HepG2 (cell line): ENCODE measurements at regions not wholly inside any gene's neighbourhood (a gene's known extent, or its start where the extent isn't known, plus 50 kb on each side); places are given as distances from the start of the nearest gene placed in this dataset.

Source experiments
- ATAC-seq: fragments of 200-7000 bp; cut with Tn5 transposase; 3 replicates; pipeline ENCODE4 v1.9.1; 2020; ENCODE audit warnings: mild to moderate bottlenecking, moderate library complexity
- BruUV-seq: library from RNA; stranded (reverse); fragments of 400-500 nt; replicated peaks from 2 replicates; lab custom pipeline; 2021; lab: Mats Ljungman, UMichigan
- CTCF ChIA-PET: fragments of 300-600 bp; formaldehyde crosslinking; extraction: SDS; loops from one replicate; lab custom pipeline; 2021; ENCODE audit warnings: low total read pairs, inconsistent platforms, low intra/inter-chr PET ratio; lab: Yijun Ruan, JAX
- POLR2A ChIA-PET: fragments of 350-600 bp; sonication (Branson Sonifier 250); formaldehyde crosslinking; loops from one replicate; lab custom pipeline; 2020; ENCODE audit warnings: antibody characterized with exemption, inconsistent platforms; lab: Yijun Ruan, JAX
- DNase-seq: peaks from one replicate; pipeline ENCODE4 v3.0.0-alpha.2; 2015; ENCODE audit warnings: low spot score
- FAIRE-seq: peaks from 3 replicates; lab custom pipeline; 2011; peaks lifted over from hg19 to GRCh38; lab: Jason Lieb, UNC
- H2AFZ ChIP-seq: one replicate; pipeline ENCODE4 v1.6.1; 2011; ENCODE audit warnings: low read length, inconsistent platforms
- H3K27ac ChIP-seq: fragments of 300-600 bp; 3 replicates; pipeline ENCODE4 v1.8.0; 2011; ENCODE audit warnings: mixed run types, mild to moderate bottlenecking, mixed read lengths, low read length, inconsistent platforms; ENCODE audit not compliant: insufficient read depth; ENCODE audit errors: extremely low read length
- H3K27me3 ChIP-seq, 2 experiments: fragments of 200-600 bp in 1 of 2; 2 replicates in 1 of 2; 3 replicates in 1 of 2; pipeline versions ENCODE4 v1.6.0 to v1.8.0; 2011; ENCODE audit warnings: low read length in 2 of 2, mild to moderate bottlenecking in 2 of 2, moderate library complexity in 2 of 2, inconsistent platforms in 1 of 2; ENCODE audit not compliant: insufficient read depth in 2 of 2, control insufficient read depth in 1 of 2
- H3K36me3 ChIP-seq, 2 experiments: fragments of 200-600 bp in 1 of 2; replicated peaks in 1 of 2; 2 replicates in 1 of 2; 3 replicates in 1 of 2; pipeline versions ENCODE4 v1.5.1 to v1.8.0; 2011; ENCODE audit warnings: low read length in 2 of 2, inconsistent platforms in 1 of 2; ENCODE audit not compliant: insufficient read depth in 2 of 2, control insufficient read depth in 1 of 2
- H3K4me1 ChIP-seq: 2 replicates; pipeline ENCODE4 v1.5.1; 2012; ENCODE audit warnings: low read length, inconsistent platforms; ENCODE audit not compliant: insufficient read depth
- H3K4me2 ChIP-seq: 2 replicates; pipeline ENCODE4 v1.6.0; 2011; ENCODE audit warnings: low read depth, low read length, inconsistent platforms
- H3K4me3 ChIP-seq, 3 experiments: fragments of 200-600 bp in 1 of 3; sonication (generic), shearing (Covaris generic) in 1 of 3; replicated peaks in 1 of 3; 2 replicates each; pipeline ENCODE4 v1.5.1; 2011 to 2016; ENCODE audit warnings: low read length in 3 of 3, inconsistent platforms in 2 of 3, low read depth in 2 of 3, mild to moderate bottlenecking in 2 of 3, control low read depth in 1 of 3, mixed read lengths in 1 of 3; ENCODE audit not compliant: insufficient read depth in 1 of 3
- H3K79me2 ChIP-seq: one replicate; pipeline ENCODE4 v1.6.1; 2011; ENCODE audit warnings: low read length, inconsistent platforms; ENCODE audit not compliant: insufficient read depth
- H3K9ac ChIP-seq: 2 replicates; pipeline ENCODE4 v1.6.0; 2011; ENCODE audit warnings: mild to moderate bottlenecking, low read depth, low read length, inconsistent platforms; ENCODE audit not compliant: insufficient read depth
- H3K9me3 ChIP-seq: 2 replicates; pipeline ENCODE4 v1.5.1; 2012; ENCODE audit warnings: mild to moderate bottlenecking, low read length
- H4K20me1 ChIP-seq: 2 replicates; pipeline ENCODE4 v1.6.0; 2011; ENCODE audit warnings: inconsistent platforms, mild to moderate bottlenecking, low read length, moderate library complexity; ENCODE audit not compliant: insufficient read depth
- ATF7-NPFF ChIP-seq: sonication (generic); formaldehyde crosslinking; IDR thresholded peaks from 2 replicates; pipeline ENCODE4 v1.8.1; 2023; ENCODE audit warnings: mild to moderate bottlenecking, low read depth, missing genetic modification reagents, moderate library complexity
- ATRX ChIP-seq: sonication (generic); formaldehyde crosslinking; IDR thresholded peaks from 2 replicates; pipeline ENCODE4 v1.4.0; 2020; ENCODE audit warnings: missing genetic modification reagents, borderline replicate concordance
- ELF4 ChIP-seq: sonication (generic); formaldehyde crosslinking; IDR thresholded peaks from 2 replicates; pipeline ENCODE4 v1.5.0; 2020; ENCODE audit warnings: missing genetic modification reagents, mild to moderate bottlenecking, moderate library complexity, borderline replicate concordance
- PCBP1 ChIP-seq: fragments of 200-400 bp; formaldehyde crosslinking; IDR thresholded peaks from 2 replicates; pipeline ENCODE4 v1.6.1; 2017; ENCODE audit warnings: mild to moderate bottlenecking, low read depth, low read length, borderline replicate concordance
- SAP130 ChIP-seq: IDR thresholded peaks from 2 replicates; pipeline ENCODE4 v1.6.1; 2016; ENCODE audit warnings: low read depth
- SRSF9 ChIP-seq: fragments of 200-400 bp; formaldehyde crosslinking; IDR thresholded peaks from 2 replicates; pipeline ENCODE4 v1.6.1; 2018; ENCODE audit warnings: borderline replicate concordance, mild to moderate bottlenecking, low read depth, low read length; ENCODE audit not compliant: insufficient read depth, poor library complexity, severe bottlenecking
- ZFP1 ChIP-seq: IDR thresholded peaks from 2 replicates; pipeline ENCODE4 v1.6.1; 2016
- ZNF124 ChIP-seq: sonication (generic); formaldehyde crosslinking; IDR thresholded peaks from 2 replicates; pipeline ENCODE4 v1.4.0; 2020; ENCODE audit warnings: missing genetic modification reagents
- ZNF282 ChIP-seq: fragments of 450-650 bp; IDR thresholded peaks from 2 replicates; pipeline ENCODE4 v1.6.1; 2018; ENCODE audit not compliant: partially characterized antibody
- ZNF546 ChIP-seq: sonication (generic); formaldehyde crosslinking; conservative IDR thresholded peaks from 2 replicates; pipeline ENCODE4 v1.8.1; 2023; ENCODE audit warnings: mild to moderate bottlenecking, missing genetic modification reagents
- ZNF792 ChIP-seq: IDR thresholded peaks from 2 replicates; pipeline ENCODE4 v1.6.1; 2016
- WGBS: methylation state at CpG from one replicate; pipeline ENCODE4 v1.1.6; 2017; ENCODE audit warnings: low lambda C conversion rate; 5-methylcytosine and 5-hydroxymethylcytosine counted together
- in situ Hi-C: cut with HindIII; loops from 2 replicates; pipeline ENCODE4 v1.10.0; 2017; ENCODE audit warnings: low pct_unique_long_range_greater_than_20kb; ENCODE audit not compliant: extremely low pct_ligation_motif_present
- intact Hi-C: fragments of 100-400 bp; cut with micrococcal nuclease; formaldehyde crosslinking; loops from one replicate; pipeline ENCODE4 v1.10.0; 2022; ENCODE audit not compliant: unreplicated experiment
- TF ChIP-seq, protein P1 (sequence below): sonication (generic); formaldehyde crosslinking; IDR thresholded peaks from 2 replicates; pipeline ENCODE4 v1.9.0; 2021; ENCODE audit warnings: missing genetic modification reagents, borderline replicate concordance
- TF ChIP-seq, protein P2 (sequence below): sonication (generic); formaldehyde crosslinking; IDR thresholded peaks from 2 replicates; pipeline ENCODE4 v1.5.0; 2020; ENCODE audit warnings: missing genetic modification reagents, mild to moderate bottlenecking, borderline replicate concordance

DNA sequence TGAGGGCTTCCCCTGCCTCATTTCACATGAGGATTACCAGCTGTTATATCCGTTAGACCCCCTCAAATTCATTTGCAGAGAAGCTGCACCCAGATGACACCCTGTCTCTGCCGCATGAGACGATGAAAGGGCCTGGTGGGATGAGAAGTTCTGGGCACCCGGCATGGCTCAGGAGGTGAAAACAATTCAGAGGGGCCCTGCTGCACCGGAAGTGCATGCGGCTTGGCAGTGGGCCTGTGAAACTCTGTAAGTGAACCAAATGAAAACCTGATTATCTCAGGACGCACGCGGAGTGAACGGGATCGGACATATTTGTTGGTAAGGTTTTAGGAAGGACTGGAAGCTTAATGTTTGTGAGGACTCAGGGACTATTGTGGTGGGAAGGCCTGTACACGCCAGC lies 511.2 kb downstream of the TCERG1L start:
- intact Hi-C loops (no loop called here), in situ Hi-C loops (no loop called here)
- Histone ChIP-seq H3K27ac (no peak overlapping the region), H3K4me2 (no peak overlapping the region), H2AFZ (no peak overlapping the region), H3K27me3 (peaks cover 0 to 38% of the 10 kb centered on the region in 2 experiments; a peak in 3 of 5 replicates), H3K9me3 (no peaks in the 10 kb centered on the region), H3K9ac (no peak overlapping the region), H3K36me3 (no peaks in the 10 kb centered on the region), H4K20me1 (no peaks in the 10 kb centered on the region), H3K79me2 (no peaks in the 10 kb centered on the region), H3K4me3 (no peak overlapping the region), H3K4me1 (no peaks in the 10 kb centered on the region)
- 50% methylated on average over 12 of the region's 12 CpGs for WGBS
- CTCF ChIA-PET, result no interaction called here
- FAIRE-seq, result no peak
- ATAC-seq, result no peak
- TF ChIP-seq ZNF124 (CRISPR knock-in tag) (no peak), ATRX (no peak), ZFP1 (no peak), ATF7-NPFF (CRISPR knock-in tag) (no peak), SRSF9 (no peak), ELF4 (CRISPR knock-in tag) (no peak), SAP130 (CRISPR knock-in tag) (no peak), ZNF282 (no peak), ZNF792 (CRISPR knock-in tag) (no peak), PCBP1 (no peak), ZNF546 (no peak)
- TF ChIP-seq, protein P1, sequence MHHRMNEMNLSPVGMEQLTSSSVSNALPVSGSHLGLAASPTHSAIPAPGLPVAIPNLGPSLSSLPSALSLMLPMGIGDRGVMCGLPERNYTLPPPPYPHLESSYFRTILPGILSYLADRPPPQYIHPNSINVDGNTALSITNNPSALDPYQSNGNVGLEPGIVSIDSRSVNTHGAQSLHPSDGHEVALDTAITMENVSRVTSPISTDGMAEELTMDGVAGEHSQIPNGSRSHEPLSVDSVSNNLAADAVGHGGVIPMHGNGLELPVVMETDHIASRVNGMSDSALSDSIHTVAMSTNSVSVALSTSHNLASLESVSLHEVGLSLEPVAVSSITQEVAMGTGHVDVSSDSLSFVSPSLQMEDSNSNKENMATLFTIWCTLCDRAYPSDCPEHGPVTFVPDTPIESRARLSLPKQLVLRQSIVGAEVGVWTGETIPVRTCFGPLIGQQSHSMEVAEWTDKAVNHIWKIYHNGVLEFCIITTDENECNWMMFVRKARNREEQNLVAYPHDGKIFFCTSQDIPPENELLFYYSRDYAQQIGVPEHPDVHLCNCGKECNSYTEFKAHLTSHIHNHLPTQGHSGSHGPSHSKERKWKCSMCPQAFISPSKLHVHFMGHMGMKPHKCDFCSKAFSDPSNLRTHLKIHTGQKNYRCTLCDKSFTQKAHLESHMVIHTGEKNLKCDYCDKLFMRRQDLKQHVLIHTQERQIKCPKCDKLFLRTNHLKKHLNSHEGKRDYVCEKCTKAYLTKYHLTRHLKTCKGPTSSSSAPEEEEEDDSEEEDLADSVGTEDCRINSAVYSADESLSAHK (CRISPR knock-in tag), result no peak
- TF ChIP-seq, protein P2, sequence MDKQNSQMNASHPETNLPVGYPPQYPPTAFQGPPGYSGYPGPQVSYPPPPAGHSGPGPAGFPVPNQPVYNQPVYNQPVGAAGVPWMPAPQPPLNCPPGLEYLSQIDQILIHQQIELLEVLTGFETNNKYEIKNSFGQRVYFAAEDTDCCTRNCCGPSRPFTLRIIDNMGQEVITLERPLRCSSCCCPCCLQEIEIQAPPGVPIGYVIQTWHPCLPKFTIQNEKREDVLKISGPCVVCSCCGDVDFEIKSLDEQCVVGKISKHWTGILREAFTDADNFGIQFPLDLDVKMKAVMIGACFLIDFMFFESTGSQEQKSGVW (CRISPR knock-in tag), result no peak
- TF ChIP-seq, all 625 proteins: peak for 0
- POLR2A ChIA-PET, result no interaction called here
- no peak for DNase-seq
- BruUV-seq, result no TSS peak
